ENCODE measurements at regions not wholly inside any gene's neighbourhood (a gene's known extent, or its start where the extent isn't known, plus 50 kb on each side); places are given as distances from the start of the nearest gene placed in this dataset.
"Not testable (repeated sequence)": the region's sequence is repeated elsewhere in the genome, so short reads cannot be mapped to it uniquely, and the experiment has no call there.

- Histone ChIP-seq H3K27ac (ENCODE audit: low read depth) (no peak overlapping the region), H3K4me1 (ENCODE audit: insufficient read depth) (no peaks in the 10 kb centered on the region)
- 44% methylated on average over 3 of the region's 3 CpGs for WGBS
Measured at GRCh38 chr14:28143316-28143715, 623.3 kb upstream of the FOXG1 start.

GRCh38 chr14:28151926-28152325 lies 614.7 kb upstream of the FOXG1 start:
- no peak for DNase-seq (ENCODE audit: extremely low spot score)
- no peak overlapping the region for H3K27ac ChIP-seq (ENCODE audit: low read depth)
- 71% methylated on average over 3 of the region's 3 CpGs for WGBS
- no peaks in the 10 kb centered on the region for H3K4me1 ChIP-seq (ENCODE audit: insufficient read depth)
- no peak overlapping the region for H3K4me3 ChIP-seq (ENCODE audit: low read depth, low read length)
- H3K36me3 ChIP-seq (ENCODE audit: insufficient read depth) = no peaks in the 10 kb centered on the region

More at GRCh38 chr14:28143316-28143715, 623.3 kb upstream of the FOXG1 start:
- no peaks in the 10 kb centered on the region for H3K36me3 ChIP-seq (ENCODE audit: insufficient read depth)
- H3K4me3 ChIP-seq (ENCODE audit: low read depth, low read length) = no peak overlapping the region
- no peak for DNase-seq (ENCODE audit: extremely low spot score)

GRCh38 chr14:28152453-28153044 lies 614.0 kb upstream of the FOXG1 start:
- no peaks in the 10 kb centered on the region for H3K36me3 ChIP-seq (ENCODE audit: insufficient read depth)
- no peak overlapping the region for H3K27ac ChIP-seq (ENCODE audit: low read depth)
- no peak overlapping the region for H3K4me3 ChIP-seq (ENCODE audit: low read depth, low read length)
- WGBS = 66% methylated on average over 4 of the region's 4 CpGs
- DNase-seq (ENCODE audit: extremely low spot score) = no peak
- H3K4me1 ChIP-seq (ENCODE audit: insufficient read depth) = no peaks in the 10 kb centered on the region

- Histone ChIP-seq H3K4me3 (ENCODE audit: low read depth, low read length) (no peak overlapping the region), H3K4me1 (ENCODE audit: insufficient read depth) (no peaks in the 10 kb centered on the region), H3K27ac (ENCODE audit: low read depth) (no peak overlapping the region), H3K36me3 (ENCODE audit: insufficient read depth) (no peaks in the 10 kb centered on the region)
- DNase-seq (ENCODE audit: extremely low spot score) = no peak
- 83% methylated on average over 14 of the region's 14 CpGs for WGBS
Measured at GRCh38 chr14:28157289-28157869, 609.2 kb upstream of the FOXG1 start.

GRCh38 chr14:28157887-28158791 lies 608.4 kb upstream of the FOXG1 start:
- Histone ChIP-seq H3K27ac (ENCODE audit: low read depth) (no peak overlapping the region), H3K4me1 (ENCODE audit: insufficient read depth) (no peaks in the 10 kb centered on the region), H3K36me3 (ENCODE audit: insufficient read depth) (no peaks in the 10 kb centered on the region), H3K4me3 (ENCODE audit: low read depth, low read length) (no peak overlapping the region)
- no peak for DNase-seq (ENCODE audit: extremely low spot score)
- 89% methylated on average over 26 of the region's 26 CpGs for WGBS

- Histone ChIP-seq H3K4me3 (ENCODE audit: low read depth, low read length) (no peak overlapping the region), H3K27ac (ENCODE audit: low read depth) (no peak overlapping the region), H3K36me3 (ENCODE audit: insufficient read depth) (no peaks in the 10 kb centered on the region), H3K4me1 (ENCODE audit: insufficient read depth) (no peaks in the 10 kb centered on the region)
- DNase-seq (ENCODE audit: extremely low spot score) = no peak
- 83% methylated on average over 2 of the region's 2 CpGs for WGBS
Measured at GRCh38 chr14:28161040-28161439, 605.5 kb upstream of the FOXG1 start.

GRCh38 chr14:28163233-28163632 lies 603.4 kb upstream of the FOXG1 start:
- no peaks in the 10 kb centered on the region for H3K36me3 ChIP-seq (ENCODE audit: insufficient read depth)
- no peak for DNase-seq (ENCODE audit: extremely low spot score)
- no peak overlapping the region for H3K4me3 ChIP-seq (ENCODE audit: low read depth, low read length)
- no peak overlapping the region for H3K27ac ChIP-seq (ENCODE audit: low read depth)
- 57% methylated on average over 2 of the region's 2 CpGs for WGBS
- no peaks in the 10 kb centered on the region for H3K4me1 ChIP-seq (ENCODE audit: insufficient read depth)

- no peaks in the 10 kb centered on the region for H3K36me3 ChIP-seq (ENCODE audit: insufficient read depth)
- no peak overlapping the region for H3K27ac ChIP-seq (ENCODE audit: low read depth)
- no peaks in the 10 kb centered on the region for H3K4me1 ChIP-seq (ENCODE audit: insufficient read depth)
- no peak for DNase-seq (ENCODE audit: extremely low spot score)
- H3K4me3 ChIP-seq (ENCODE audit: low read depth, low read length) = no peak overlapping the region
- 75% methylated on average over 2 of the region's 2 CpGs for WGBS
Measured at GRCh38 chr14:28163897-28164296, 602.7 kb upstream of the FOXG1 start.

- DNase-seq (ENCODE audit: extremely low spot score) = not testable (repeated sequence)
Measured at GRCh38 chr14:28187902-28188830, 578.4 kb upstream of the FOXG1 start.

GRCh38 chr14:28196878-28197277 lies 569.7 kb upstream of the FOXG1 start:
- H3K36me3 ChIP-seq (ENCODE audit: insufficient read depth) = no peaks in the 10 kb centered on the region
- H3K4me3 ChIP-seq (ENCODE audit: low read depth, low read length) = no peak overlapping the region
- H3K4me1 ChIP-seq (ENCODE audit: insufficient read depth) = no peaks in the 10 kb centered on the region
- no peak overlapping the region for H3K27ac ChIP-seq (ENCODE audit: low read depth)
- 89% methylated on average over 4 of the region's 4 CpGs for WGBS
- no peak for DNase-seq (ENCODE audit: extremely low spot score)

More at GRCh38 chr14:28187902-28188830, 578.4 kb upstream of the FOXG1 start:
- WGBS = 88% methylated on average over 29 of the region's 29 CpGs
- not testable (repeated sequence) for H3K27ac ChIP-seq (ENCODE audit: low read depth); H3K4me1 ChIP-seq (ENCODE audit: insufficient read depth); H3K36me3 ChIP-seq (ENCODE audit: insufficient read depth); H3K4me3 ChIP-seq (ENCODE audit: low read depth, low read length)

GRCh38 chr14:28220391-28220790 lies 546.2 kb upstream of the FOXG1 start:
- WGBS = 73% methylated on average over 2 of the region's 2 CpGs
- Histone ChIP-seq H3K4me3 (ENCODE audit: low read depth, low read length) (no peak overlapping the region), H3K4me1 (ENCODE audit: insufficient read depth) (no peaks in the 10 kb centered on the region), H3K27ac (ENCODE audit: low read depth) (no peak overlapping the region), H3K36me3 (ENCODE audit: insufficient read depth) (no peaks in the 10 kb centered on the region)
- DNase-seq (ENCODE audit: extremely low spot score) = no peak

GRCh38 chr14:28240909-28241308 lies 525.7 kb upstream of the FOXG1 start:
- no peak for DNase-seq (ENCODE audit: extremely low spot score)
- Histone ChIP-seq H3K4me1 (ENCODE audit: insufficient read depth) (no peaks in the 10 kb centered on the region), H3K36me3 (ENCODE audit: insufficient read depth) (no peaks in the 10 kb centered on the region), H3K4me3 (ENCODE audit: low read depth, low read length) (no peak overlapping the region), H3K27ac (ENCODE audit: low read depth) (no peak overlapping the region)
- WGBS = 66% methylated on average over 2 of the region's 2 CpGs

GRCh38 chr14:28242895-28243294 lies 523.7 kb upstream of the FOXG1 start:
- WGBS = 78% methylated on average over 2 of the region's 2 CpGs
- Histone ChIP-seq H3K4me1 (ENCODE audit: insufficient read depth) (no peaks in the 10 kb centered on the region), H3K27ac (ENCODE audit: low read depth) (no peak overlapping the region), H3K4me3 (ENCODE audit: low read depth, low read length) (no peak overlapping the region), H3K36me3 (ENCODE audit: insufficient read depth) (no peaks in the 10 kb centered on the region)
- no peak for DNase-seq (ENCODE audit: extremely low spot score)

Measured in urinary bladder (tissue), 3 donors.